ENCODE measurements at regions not wholly inside any gene's neighbourhood (a gene's known extent, or its start where the extent isn't known, plus 50 kb on each side); places are given as distances from the start of the nearest gene placed in this dataset.

DNA sequence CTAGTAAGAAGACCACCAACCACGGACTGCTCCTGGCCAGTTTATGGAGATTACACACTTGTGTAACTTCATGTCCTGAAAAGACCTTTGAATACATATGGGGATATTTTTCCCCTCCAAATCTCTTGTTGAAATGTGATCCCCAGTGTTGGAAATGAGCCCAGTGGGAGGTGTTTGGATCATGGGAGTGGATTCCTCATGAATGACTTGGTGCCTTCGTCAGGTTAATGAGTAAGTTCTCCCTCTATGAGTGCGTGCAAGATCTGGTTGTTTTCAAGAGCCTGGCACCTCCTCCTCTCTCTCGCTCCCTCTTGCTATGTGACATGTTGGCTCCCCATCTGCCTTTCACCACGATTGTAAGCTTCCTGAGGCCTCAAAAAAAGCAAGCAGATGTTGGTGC is 769.0 kb upstream of the SLITRK1 start:
- no peak for TF ChIP-seq POLR2A (IDR thresholded peaks at IDR 0.05)
- TF ChIP-seq, protein P1, sequence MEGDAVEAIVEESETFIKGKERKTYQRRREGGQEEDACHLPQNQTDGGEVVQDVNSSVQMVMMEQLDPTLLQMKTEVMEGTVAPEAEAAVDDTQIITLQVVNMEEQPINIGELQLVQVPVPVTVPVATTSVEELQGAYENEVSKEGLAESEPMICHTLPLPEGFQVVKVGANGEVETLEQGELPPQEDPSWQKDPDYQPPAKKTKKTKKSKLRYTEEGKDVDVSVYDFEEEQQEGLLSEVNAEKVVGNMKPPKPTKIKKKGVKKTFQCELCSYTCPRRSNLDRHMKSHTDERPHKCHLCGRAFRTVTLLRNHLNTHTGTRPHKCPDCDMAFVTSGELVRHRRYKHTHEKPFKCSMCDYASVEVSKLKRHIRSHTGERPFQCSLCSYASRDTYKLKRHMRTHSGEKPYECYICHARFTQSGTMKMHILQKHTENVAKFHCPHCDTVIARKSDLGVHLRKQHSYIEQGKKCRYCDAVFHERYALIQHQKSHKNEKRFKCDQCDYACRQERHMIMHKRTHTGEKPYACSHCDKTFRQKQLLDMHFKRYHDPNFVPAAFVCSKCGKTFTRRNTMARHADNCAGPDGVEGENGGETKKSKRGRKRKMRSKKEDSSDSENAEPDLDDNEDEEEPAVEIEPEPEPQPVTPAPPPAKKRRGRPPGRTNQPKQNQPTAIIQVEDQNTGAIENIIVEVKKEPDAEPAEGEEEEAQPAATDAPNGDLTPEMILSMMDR (IDR thresholded peaks at IDR 0.05) = no peak
